Vagina (tissue), 2 donors: ENCODE measurements at regions not wholly inside any gene's neighbourhood (a gene's known extent, or its start where the extent isn't known, plus 50 kb on each side); places are given as distances from the start of the nearest gene placed in this dataset.

ENCODE experiments used
- DNase-seq, 2 donors: peaks; one replicate each; pipeline ENCODE4 v3.0.0-alpha.2; 2017; ENCODE audit errors: extremely low spot score in 2 of 2
- H3K27ac ChIP-seq: fragments of 200-600 bp; sonication (generic); one replicate; pipeline ENCODE4 v1.5.1; 2019
- H3K27me3 ChIP-seq: fragments of 200-600 bp; sonication (generic); one replicate; pipeline ENCODE4 v1.5.1; 2019
- H3K36me3 ChIP-seq, 2 donors: fragments of 200-600 bp; sonication (generic); one replicate each; pipeline ENCODE4 v1.5.1; 2017 to 2019
- H3K4me1 ChIP-seq: fragments of 200-600 bp; sonication (generic); one replicate; pipeline ENCODE4 v1.5.1; 2019
- H3K4me3 ChIP-seq, 2 donors: fragments of 200-600 bp; sonication (generic); 1 replicate in 1 of 2; 2 replicates in 1 of 2; pipeline ENCODE4 v1.5.1; 2016 to 2019
- H3K9me3 ChIP-seq: fragments of 200-600 bp; sonication (generic); one replicate; pipeline ENCODE4 v1.5.1; 2019
- CTCF ChIP-seq, 3 experiments: fragments of 450-650 bp in 2 of 3; fragments of 200-600 bp in 1 of 3; sonication (generic) in 1 of 3; IDR thresholded peaks; one replicate each; pipeline ENCODE4 v1.5.1; 2017 to 2019; ENCODE audit warnings: antibody characterized with exemption in 3 of 3, mild to moderate bottlenecking in 2 of 3, moderate library complexity in 2 of 3
- POLR2A ChIP-seq, 2 donors: fragments of 450-650 bp; IDR thresholded peaks; one replicate each; pipeline ENCODE4 v1.6.1; 2017; ENCODE audit warnings: antibody characterized with exemption in 2 of 2, mild to moderate bottlenecking in 2 of 2, moderate library complexity in 2 of 2
- POLR2AphosphoS5 ChIP-seq, 2 donors: sonication (generic); formaldehyde crosslinking; IDR thresholded peaks; one replicate each; pipeline ENCODE4 v1.9.0; 2017; ENCODE audit warnings: antibody characterized with exemption in 2 of 2, mild to moderate bottlenecking in 2 of 2, low read depth in 1 of 2; ENCODE audit not compliant: insufficient read depth in 1 of 2
- intact Hi-C: fragments of 100-400 bp; cut with DNase I; formaldehyde crosslinking; loops from one replicate; pipeline ENCODE4 v1.15.1; 2023

GRCh38 chr6:22878706-22879105, 309.3 kb downstream of the HDGFL1 start:
- Histone ChIP-seq H3K27ac (no peak overlapping the region), H3K36me3 (no peaks in the 10 kb centered on the region), H3K4me3 (no peak overlapping the region), H3K4me1 (peaks cover 12% of the 10 kb centered on the region), H3K27me3 (no peaks in the 10 kb centered on the region), H3K9me3 (no peaks in the 10 kb centered on the region)
- DNase-seq: no peak
- intact Hi-C loops: no loop called here
- TF ChIP-seq CTCF (IDR thresholded peaks at IDR 0.05): no peak
- no peak for TF ChIP-seq POLR2AphosphoS5 (IDR thresholded peaks at IDR 0.05; ENCODE audit: insufficient read depth in 1 of 2, low read depth in 1 of 2)
- no peak for TF ChIP-seq POLR2A (IDR thresholded peaks at IDR 0.05)

DNA sequence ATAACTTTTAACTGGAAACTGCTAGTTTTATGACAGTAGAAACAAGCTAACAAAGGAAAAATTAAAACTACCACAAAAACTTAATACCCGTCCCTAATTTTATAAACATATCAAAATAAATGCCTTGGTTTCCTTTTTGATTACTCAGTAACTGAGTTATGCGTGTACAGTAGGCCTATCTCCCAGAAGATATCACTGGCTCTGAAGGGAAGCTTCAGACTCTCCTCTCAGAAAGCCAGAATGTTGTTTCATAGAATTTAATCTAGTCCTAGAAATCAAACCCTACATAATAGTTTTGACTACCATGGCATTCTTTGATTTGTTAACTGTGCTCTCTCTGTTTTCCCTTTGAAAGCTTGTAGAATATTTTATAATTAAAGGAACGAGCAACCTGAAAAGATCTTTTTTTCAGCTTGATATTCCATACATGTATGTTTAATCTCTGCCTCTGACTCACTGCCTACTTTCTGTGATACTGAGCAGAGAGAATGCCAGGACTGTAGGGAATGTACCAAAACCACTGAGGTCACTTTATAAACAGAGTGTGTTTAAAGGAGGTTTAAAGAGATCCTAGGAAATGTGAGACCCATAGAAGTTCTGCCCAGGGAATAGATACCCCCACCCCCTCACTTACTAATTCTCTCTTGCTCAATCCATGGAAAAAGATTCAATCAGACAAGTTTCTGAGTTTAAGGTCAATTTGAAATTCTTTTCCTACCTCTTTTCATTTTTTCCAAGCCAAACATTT, 311.5 kb downstream of the HDGFL1 start:
- H3K36me3 ChIP-seq: no peaks in the 10 kb centered on the region
- H3K27me3 ChIP-seq: no peaks in the 10 kb centered on the region
- H3K4me1 ChIP-seq: peaks cover 12% of the 10 kb centered on the region
- intact Hi-C loops: no loop called here
- no peak for TF ChIP-seq POLR2A (IDR thresholded peaks at IDR 0.05)
- TF ChIP-seq POLR2AphosphoS5 (IDR thresholded peaks at IDR 0.05; ENCODE audit: insufficient read depth in 1 of 2, low read depth in 1 of 2): no peak
- TF ChIP-seq CTCF (IDR thresholded peaks at IDR 0.05): no peak
- H3K4me3 ChIP-seq: no peak overlapping the region
- peak overlapping the region; percentile 36 for H3K27ac ChIP-seq
- no peaks in the 10 kb centered on the region for H3K9me3 ChIP-seq
- no peak for DNase-seq

DNA sequence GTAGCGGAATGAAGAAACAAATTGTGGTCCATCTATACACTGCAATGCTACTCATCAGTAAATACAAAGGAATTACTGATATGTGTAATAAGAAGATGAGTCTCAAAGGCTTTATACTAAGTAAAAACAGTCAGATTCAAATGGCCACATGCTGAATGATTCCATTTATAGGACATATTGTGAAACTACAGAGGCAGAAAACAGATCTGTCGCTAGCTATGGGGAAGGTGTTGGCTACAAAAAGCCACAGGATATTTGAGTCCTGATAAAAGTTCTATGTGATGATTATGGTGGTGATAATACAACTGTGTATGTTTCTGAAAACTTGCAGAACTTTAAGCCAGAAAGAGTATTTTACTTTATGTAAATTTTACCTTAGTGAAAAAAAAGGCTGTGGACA, 313.2 kb downstream of the HDGFL1 start:
- no peak for TF ChIP-seq CTCF (IDR thresholded peaks at IDR 0.05)
- no peak for TF ChIP-seq POLR2A (IDR thresholded peaks at IDR 0.05)
- no peak for TF ChIP-seq POLR2AphosphoS5 (IDR thresholded peaks at IDR 0.05; ENCODE audit: insufficient read depth in 1 of 2, low read depth in 1 of 2)
- H3K36me3 ChIP-seq: no peaks in the 10 kb centered on the region
- intact Hi-C loops: no loop called here
- peaks cover 12% of the 10 kb centered on the region for H3K4me1 ChIP-seq
- no peak overlapping the region for H3K4me3 ChIP-seq
- H3K9me3 ChIP-seq: no peaks in the 10 kb centered on the region
- H3K27me3 ChIP-seq: no peaks in the 10 kb centered on the region
- DNase-seq: no peak
- no peak overlapping the region for H3K27ac ChIP-seq

- Histone ChIP-seq H3K9me3 (no peaks in the 10 kb centered on the region), H3K27me3 (no peaks in the 10 kb centered on the region), H3K27ac (no peak overlapping the region), H3K4me3 (no peak overlapping the region), H3K36me3 (no peaks in the 10 kb centered on the region), H3K4me1 (peaks cover 12% of the 10 kb centered on the region)
- TF ChIP-seq CTCF (IDR thresholded peaks at IDR 0.05) (no peak), POLR2AphosphoS5 (IDR thresholded peaks at IDR 0.05; ENCODE audit: insufficient read depth in 1 of 2, low read depth in 1 of 2) (no peak), POLR2A (IDR thresholded peaks at IDR 0.05) (no peak)
- no peak for DNase-seq
- intact Hi-C loops: no loop called here
Measured at GRCh38 chr6:22883061-22883717, 313.8 kb downstream of the HDGFL1 start.

- H3K4me3 ChIP-seq: no peak overlapping the region
- DNase-seq: no peak
- TF ChIP-seq POLR2A (IDR thresholded peaks at IDR 0.05): no peak
- TF ChIP-seq CTCF (IDR thresholded peaks at IDR 0.05): no peak
- no peak for TF ChIP-seq POLR2AphosphoS5 (IDR thresholded peaks at IDR 0.05; ENCODE audit: insufficient read depth in 1 of 2, low read depth in 1 of 2)
- H3K27ac ChIP-seq: no peak overlapping the region
- H3K27me3 ChIP-seq: no peaks in the 10 kb centered on the region
- peaks cover 12% of the 10 kb centered on the region for H3K4me1 ChIP-seq
- no peaks in the 10 kb centered on the region for H3K36me3 ChIP-seq
- intact Hi-C loops: no loop called here
- no peaks in the 10 kb centered on the region for H3K9me3 ChIP-seq
Measured at GRCh38 chr6:22884456-22884855, 315.1 kb downstream of the HDGFL1 start.
